Panc1 (cell line): ENCODE measurements at regions not wholly inside any gene's neighbourhood (a gene's known extent, or its start where the extent isn't known, plus 50 kb on each side); places are given as distances from the start of the nearest gene placed in this dataset.

ENCODE experiments used
- ATAC-seq: fragments of 200-7000 bp; cut with Tn5 transposase; 2 replicates; pipeline ENCODE4 v1.9.1; 2020; ENCODE audit warnings: mild to moderate bottlenecking, moderate library complexity
- BruUV-seq: library from RNA; stranded (reverse); fragments of 400-500 nt; replicated peaks from 2 replicates; lab custom pipeline; 2021; lab: Mats Ljungman, UMichigan
- CTCF ChIA-PET: fragments of 300-600 bp; sonication (Branson Sonifier 250); formaldehyde crosslinking; loops from one replicate; lab custom pipeline; 2022; ENCODE audit warnings: antibody characterized with exemption; lab: Charles Lee
- POLR2A ChIA-PET: fragments of 300-600 bp; sonication (Branson Sonifier 250); formaldehyde crosslinking; loops from one replicate; lab custom pipeline; 2022; ENCODE audit warnings: antibody characterized with exemption; lab: Charles Lee
- DNase-seq: peaks from one replicate; pipeline ENCODE4 v3.0.0-alpha.2; 2010; ENCODE audit warnings: low read depth, low spot score
- H3K27ac ChIP-seq: 2 replicates; pipeline ENCODE4 v1.5.1; 2011; ENCODE audit warnings: mild to moderate bottlenecking, low read length, inconsistent platforms
- H3K27me3 ChIP-seq: fragments of 200-500 bp; sonication (Bioruptor generic); 2 replicates; pipeline ENCODE4 v1.6.0; 2014; ENCODE audit warnings: low read length, inconsistent platforms; ENCODE audit not compliant: control insufficient read depth, insufficient read depth
- H3K36me3 ChIP-seq: fragments of 200-500 bp; sonication (Bioruptor generic); 2 replicates; pipeline ENCODE4 v1.5.1; 2014; ENCODE audit warnings: inconsistent platforms, mild to moderate bottlenecking, low read length, moderate library complexity; ENCODE audit not compliant: control insufficient read depth, insufficient read depth
- H3K4me1 ChIP-seq: 2 replicates; pipeline ENCODE4 v1.5.1; 2011; ENCODE audit warnings: inconsistent platforms, mild to moderate bottlenecking, low read length, moderate library complexity; ENCODE audit not compliant: control insufficient read depth, insufficient read depth
- H3K4me3 ChIP-seq, 2 experiments: 2 replicates each; pipeline ENCODE4 v1.5.1; 2011 to 2012; ENCODE audit warnings: low read depth in 2 of 2, low read length in 2 of 2, mild to moderate bottlenecking in 2 of 2, inconsistent platforms in 1 of 2, moderate library complexity in 1 of 2
- H3K9me3 ChIP-seq: fragments of 200-500 bp; sonication (Bioruptor generic); 2 replicates; pipeline ENCODE4 v1.5.1; 2014; ENCODE audit warnings: low read depth, mild to moderate bottlenecking, inconsistent platforms, low read length, moderate library complexity; ENCODE audit not compliant: control insufficient read depth, insufficient read depth
- CTCF ChIP-seq: fragments of 450-650 bp; IDR thresholded peaks from 2 replicates; pipeline ENCODE4 v1.5.1; 2017; ENCODE audit warnings: mild to moderate bottlenecking
- POLR2AphosphoS5 ChIP-seq: IDR thresholded peaks from 2 replicates; pipeline ENCODE4 v1.6.1; 2012; ENCODE audit warnings: mild to moderate bottlenecking, low read depth, low read length, moderate library complexity
- REST ChIP-seq, 2 experiments: IDR thresholded peaks; 2 replicates each; pipeline ENCODE4 v1.6.1; 2011 to 2012; ENCODE audit warnings: low read depth in 2 of 2, control low read depth in 1 of 2, low read length in 1 of 2, mild to moderate bottlenecking in 1 of 2, moderate library complexity in 1 of 2; ENCODE audit not compliant: insufficient read depth in 1 of 2
- SIN3A ChIP-seq: IDR thresholded peaks from 2 replicates; pipeline ENCODE4 v1.6.1; 2012; ENCODE audit warnings: low read depth, mild to moderate bottlenecking, low read length, moderate library complexity, borderline replicate concordance; ENCODE audit not compliant: insufficient read depth
- TCF7L2 ChIP-seq: IDR thresholded peaks from 2 replicates; pipeline ENCODE4 v1.6.1; 2011; ENCODE audit warnings: mild to moderate bottlenecking, low read depth, low read length, inconsistent platforms
- in situ Hi-C: cut with HindIII; loops from 2 replicates; pipeline ENCODE4 v1.10.0; 2016; ENCODE audit warnings: low sequenced_read_pairs, low pct_unique_long_range_greater_than_20kb
- intact Hi-C: fragments of 100-400 bp; cut with micrococcal nuclease; formaldehyde crosslinking; loops from one replicate; pipeline ENCODE4 v1.10.0; 2022; ENCODE audit not compliant: unreplicated experiment

DNA sequence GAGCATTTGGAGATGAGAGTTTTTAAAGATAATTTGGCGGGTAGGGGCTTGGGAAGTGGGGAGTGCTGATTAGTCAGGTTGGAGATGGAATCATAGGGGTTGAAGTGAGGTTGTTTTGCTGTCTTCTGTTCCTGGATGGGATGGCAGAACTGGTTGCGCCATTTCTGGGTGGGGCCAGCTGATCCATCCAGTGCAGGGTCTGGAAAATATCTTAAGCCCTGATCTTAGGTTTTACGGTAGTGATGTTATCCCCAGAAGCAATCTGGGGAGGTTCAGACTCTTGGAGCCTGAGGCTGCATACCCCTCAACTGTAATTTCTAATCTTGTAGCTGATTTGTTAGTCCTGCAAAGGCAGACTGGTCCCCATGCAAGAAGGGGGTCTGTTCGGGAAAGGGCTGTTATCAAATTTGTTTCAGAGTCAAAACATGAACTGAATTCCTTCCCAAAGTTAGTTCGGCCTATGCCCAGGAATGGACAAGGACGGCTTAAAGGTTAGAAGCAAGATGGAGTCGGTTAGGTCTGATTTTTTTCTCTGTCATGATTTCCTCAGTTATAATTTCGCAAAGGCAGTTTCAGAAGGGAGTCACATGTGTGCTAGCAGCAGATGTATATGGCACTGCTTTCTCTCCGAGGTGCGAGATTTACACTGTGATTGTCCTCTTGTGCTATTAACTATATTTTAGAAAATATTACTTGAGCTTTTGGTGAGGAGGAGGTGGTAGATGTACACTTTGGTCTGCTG lies 540.4 kb downstream of the EDEM1 start:
- ChIA-PET CTCF (no interaction called here), POLR2A (no interaction called here)
- no peak for ATAC-seq

GRCh38 chr3:5729852-5730251 lies 542.3 kb downstream of the EDEM1 start:
- Histone ChIP-seq H3K27me3 (no peaks in the 10 kb centered on the region), H3K9me3 (no peaks in the 10 kb centered on the region), H3K4me3 (no peak overlapping the region), H3K27ac (no peak overlapping the region), H3K36me3 (no peaks in the 10 kb centered on the region), H3K4me1 (no peaks in the 10 kb centered on the region)
- no TSS peak for BruUV-seq
- no peak for ATAC-seq
- no peak for TF ChIP-seq REST (IDR thresholded peaks at IDR 0.05; ENCODE audit: insufficient read depth in 1 of 2, low read depth in 2 of 2, low read length in 1 of 2)
- TF ChIP-seq TCF7L2: no peak
- no peak for TF ChIP-seq POLR2AphosphoS5
- no peak for TF ChIP-seq CTCF
- no peak for TF ChIP-seq SIN3A
- in situ Hi-C loops: no loop called here
- ChIA-PET POLR2A (no interaction called here), CTCF (no interaction called here)
- intact Hi-C loops: no loop called here
- no peak for DNase-seq

More for the DNA sequence above, 540.4 kb downstream of the EDEM1 start:
- no peaks in the 10 kb centered on the region for H3K4me1 ChIP-seq
- intact Hi-C loops (no loop called here), in situ Hi-C loops (no loop called here)
- TF ChIP-seq CTCF (no peak), POLR2AphosphoS5 (no peak), TCF7L2 (no peak), REST (IDR thresholded peaks at IDR 0.05; ENCODE audit: insufficient read depth in 1 of 2, low read depth in 2 of 2, low read length in 1 of 2) (no peak), SIN3A (no peak)
- no peak overlapping the region for H3K27ac ChIP-seq
- no peak for DNase-seq
- no peak overlapping the region for H3K4me3 ChIP-seq
- no TSS peak for BruUV-seq
- no peaks in the 10 kb centered on the region for H3K9me3 ChIP-seq
- no peaks in the 10 kb centered on the region for H3K36me3 ChIP-seq
- H3K27me3 ChIP-seq: no peaks in the 10 kb centered on the region
